Epithelial cell of esophagus (primary cell): ENCODE measurements at regions not wholly inside any gene's neighbourhood (a gene's known extent, or its start where the extent isn't known, plus 50 kb on each side); places are given as distances from the start of the nearest gene placed in this dataset.

Experiments used
- DNase-seq: peaks from one replicate; pipeline ENCODE4 v3.0.0; 2010; ENCODE audit warnings: low read depth
- H3K4me3 ChIP-seq: 2 replicates; pipeline ENCODE4 v1.5.1; 2011; ENCODE audit warnings: mild to moderate bottlenecking, low read length, control low read depth
- CTCF ChIP-seq: IDR thresholded peaks from 2 replicates; pipeline ENCODE4 v1.5.1; 2011; ENCODE audit warnings: low read depth, mild to moderate bottlenecking, low read length, control low read depth, inconsistent platforms; ENCODE audit not compliant: insufficient read depth; ENCODE audit errors: missing control alignments

GRCh38 chr10:117911684-117912083 is 135.1 kb downstream of the RAB11FIP2 start:
- DNase-seq, result no peak
- no peak for TF ChIP-seq CTCF
- no peak overlapping the region for H3K4me3 ChIP-seq

GRCh38 chr10:117914334-117914733 is 132.4 kb downstream of the RAB11FIP2 start:
- TF ChIP-seq CTCF, result no peak
- no peak overlapping the region for H3K4me3 ChIP-seq
- DNase-seq, result no peak

GRCh38 chr10:117920956-117921355 is 125.8 kb downstream of the RAB11FIP2 start:
- no peak for DNase-seq
- H3K4me3 ChIP-seq, result no peak overlapping the region
- no peak for TF ChIP-seq CTCF

- DNase-seq, result no peak
- no peak for TF ChIP-seq CTCF
- H3K4me3 ChIP-seq, result no peak overlapping the region
Measured at GRCh38 chr10:117921421-117921820, 125.3 kb downstream of the RAB11FIP2 start.

- DNase-seq, result no peak
- TF ChIP-seq CTCF, result no peak
- no peak overlapping the region for H3K4me3 ChIP-seq
Measured at GRCh38 chr10:117924820-117925219, 121.9 kb downstream of the RAB11FIP2 start.

- no peak overlapping the region for H3K4me3 ChIP-seq
- TF ChIP-seq CTCF, result no peak
- no peak for DNase-seq
Measured at GRCh38 chr10:117925369-117925768, 121.4 kb downstream of the RAB11FIP2 start.

- no peak overlapping the region for H3K4me3 ChIP-seq
- TF ChIP-seq CTCF, result no peak
- peak; percentile 17 for DNase-seq
Measured at GRCh38 chr10:117926491-117926890, 120.2 kb downstream of the RAB11FIP2 start.
